ENCODE measurements at regions not wholly inside any gene's neighbourhood (a gene's known extent, or its start where the extent isn't known, plus 50 kb on each side); places are given as distances from the start of the nearest gene placed in this dataset.
"Not testable (repeated sequence)": the region's sequence is repeated elsewhere in the genome, so short reads cannot be mapped to it uniquely, and the experiment has no call there.

GRCh38 chr4:20017777-20018115 is 234.0 kb upstream of the SLIT2 start:
- H3K27me3 ChIP-seq (replicated peaks; ENCODE audit: insufficient read depth) = no peaks in the 10 kb centered on the region
- no peak overlapping the region for H3K27ac ChIP-seq
- H3K36me3 ChIP-seq = no peaks in the 10 kb centered on the region
- no peak overlapping the region for H3K4me3 ChIP-seq
- ATAC-seq (ENCODE audit: insufficient number of reproducible peaks, low FRiP score, low read depth) = no peak
- no peak for DNase-seq (ENCODE audit: low spot score)
- TF ChIP-seq CTCF (IDR thresholded peaks at IDR 0.05) = no peak
- no peaks in the 10 kb centered on the region for H3K4me1 ChIP-seq (ENCODE audit: control insufficient read depth in 1 of 2, low read depth in 2 of 2)
- H3K9me3 ChIP-seq = no peaks in the 10 kb centered on the region

GRCh38 chr4:20017070-20017776 is 234.5 kb upstream of the SLIT2 start:
- DNase-seq (ENCODE audit: low spot score) = no peak
- no peak overlapping the region for H3K4me3 ChIP-seq
- no peaks in the 10 kb centered on the region for H3K36me3 ChIP-seq
- no peak for ATAC-seq (ENCODE audit: insufficient number of reproducible peaks, low FRiP score, low read depth)
- H3K9me3 ChIP-seq = no peaks in the 10 kb centered on the region
- H3K27ac ChIP-seq = no peak overlapping the region
- H3K4me1 ChIP-seq (ENCODE audit: control insufficient read depth in 1 of 2, low read depth in 2 of 2) = no peaks in the 10 kb centered on the region
- H3K27me3 ChIP-seq (replicated peaks; ENCODE audit: insufficient read depth) = no peaks in the 10 kb centered on the region
- no peak for TF ChIP-seq CTCF (IDR thresholded peaks at IDR 0.05)

- TF ChIP-seq CTCF (IDR thresholded peaks at IDR 0.05) = no peak
- no peaks in the 10 kb centered on the region for H3K4me1 ChIP-seq (ENCODE audit: control insufficient read depth in 1 of 2, low read depth in 2 of 2)
- no peak overlapping the region for H3K4me3 ChIP-seq
- DNase-seq (ENCODE audit: low spot score) (no peak), ATAC-seq (ENCODE audit: insufficient number of reproducible peaks, low FRiP score, low read depth) (no peak)
- H3K36me3 ChIP-seq = no peaks in the 10 kb centered on the region
- no peaks in the 10 kb centered on the region for H3K27me3 ChIP-seq (replicated peaks; ENCODE audit: insufficient read depth)
- no peaks in the 10 kb centered on the region for H3K9me3 ChIP-seq
- H3K27ac ChIP-seq = no peak overlapping the region
Observed at GRCh38 chr4:20015636-20016224, 236.0 kb upstream of the SLIT2 start.

- H3K4me3 ChIP-seq; H3K27ac ChIP-seq; H3K36me3 ChIP-seq; H3K4me1 ChIP-seq (ENCODE audit: control insufficient read depth in 1 of 2, low read depth in 2 of 2); ATAC-seq (ENCODE audit: insufficient number of reproducible peaks, low FRiP score, low read depth); H3K9me3 ChIP-seq; DNase-seq (ENCODE audit: low spot score); H3K27me3 ChIP-seq (replicated peaks; ENCODE audit: insufficient read depth): not testable (repeated sequence)
Observed at GRCh38 chr4:20003836-20004558, 247.7 kb upstream of the SLIT2 start.

GRCh38 chr4:19999775-20000414 is 251.8 kb upstream of the SLIT2 start:
- TF ChIP-seq CTCF (IDR thresholded peaks at IDR 0.05) = no peak
- H3K27ac ChIP-seq = no peak overlapping the region
- no peaks in the 10 kb centered on the region for H3K27me3 ChIP-seq (replicated peaks; ENCODE audit: insufficient read depth)

More at GRCh38 chr4:19999775-20000414, 251.8 kb upstream of the SLIT2 start:
- Histone ChIP-seq H3K4me1 (ENCODE audit: control insufficient read depth in 1 of 2, low read depth in 2 of 2) (no peaks in the 10 kb centered on the region), H3K9me3 (no peaks in the 10 kb centered on the region), H3K4me3 (no peak overlapping the region), H3K36me3 (no peaks in the 10 kb centered on the region)
- ATAC-seq (ENCODE audit: insufficient number of reproducible peaks, low FRiP score, low read depth) = no peak
- no peak for DNase-seq (ENCODE audit: low spot score)
